Activated CD8-positive, alpha-beta memory T cell treated with anti-CD3 and anti-CD28 coated beads for 48 hours (primary cell): ENCODE measurements at regions not wholly inside any gene's neighbourhood (a gene's known extent, or its start where the extent isn't known, plus 50 kb on each side); places are given as distances from the start of the nearest gene placed in this dataset.
A peak's percentile ranks its signal among the peaks of the same experiment; 100 is the strongest.
"Not testable (repeated sequence)": the region's sequence is repeated elsewhere in the genome, so short reads cannot be mapped to it uniquely, and the experiment has no call there.

ENCODE experiments used
- DNase-seq, 3 experiments: peaks; one replicate each; pipeline ENCODE4 v3.0.0-alpha.2; 2020; ENCODE audit warnings: low read depth in 2 of 3, low spot score in 2 of 3

DNA sequence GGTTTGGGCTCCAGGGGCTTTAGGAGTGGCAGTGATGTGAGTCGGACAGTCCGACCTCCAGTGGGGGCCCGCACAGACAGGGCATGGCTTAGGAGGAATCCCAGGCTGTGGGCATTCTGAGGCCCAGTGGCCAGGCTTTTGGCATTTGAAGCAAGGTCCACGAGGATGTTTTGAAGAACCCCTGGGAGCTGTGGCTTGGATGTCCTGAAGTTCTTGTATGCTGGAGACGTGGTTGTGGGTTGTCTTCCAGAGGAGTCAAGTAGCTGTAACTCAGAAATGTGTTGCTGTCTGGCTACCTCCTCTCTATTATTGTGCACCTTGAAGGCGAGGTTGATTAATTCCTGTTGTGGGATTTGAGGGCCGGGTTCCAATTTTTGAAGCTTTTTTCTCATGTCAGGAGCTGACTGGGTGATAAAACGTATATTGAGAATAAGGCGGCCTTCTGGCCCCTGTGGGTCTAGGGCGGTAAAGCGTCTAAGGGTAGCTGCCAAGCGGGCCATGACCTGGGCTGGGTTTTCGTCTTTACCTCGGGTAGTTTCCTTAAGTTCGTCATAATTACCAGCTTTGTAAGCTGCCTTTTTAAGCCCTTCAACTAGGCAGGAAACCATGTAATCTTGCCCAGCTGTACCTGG lies 67.3 kb upstream of the EZR start:
- not testable (repeated sequence) for DNase-seq

- not testable (repeated sequence) for DNase-seq
These were observed 62.7 kb upstream of the EZR start for GRCh38 chr6:158881884-158882283.

DNA sequence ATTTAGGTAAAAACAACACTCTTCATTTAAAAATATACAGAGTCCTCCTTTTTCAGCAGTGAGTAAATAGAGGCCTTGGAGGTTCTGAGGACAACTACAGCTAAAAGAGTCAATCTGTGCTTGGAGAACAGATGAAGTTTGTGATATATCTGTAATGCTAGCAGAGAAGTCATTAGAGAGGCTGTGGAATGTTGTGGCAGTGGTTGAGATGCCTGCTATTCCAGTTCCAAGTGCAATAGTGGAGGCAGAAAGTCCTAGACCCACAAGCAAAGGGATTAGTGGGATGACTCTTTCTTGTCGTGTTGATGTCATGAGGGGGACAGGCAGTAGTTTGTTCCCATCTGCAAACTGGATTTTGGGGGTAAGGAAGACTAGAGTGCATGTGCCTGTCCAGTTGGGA lies 62.1 kb upstream of the EZR start:
- DNase-seq = not testable (repeated sequence)

- peak in 2 of 3 experiments; percentile 27 to 54 for DNase-seq
These were observed 60.0 kb upstream of the EZR start for GRCh38 chr6:158879180-158879579.

DNA sequence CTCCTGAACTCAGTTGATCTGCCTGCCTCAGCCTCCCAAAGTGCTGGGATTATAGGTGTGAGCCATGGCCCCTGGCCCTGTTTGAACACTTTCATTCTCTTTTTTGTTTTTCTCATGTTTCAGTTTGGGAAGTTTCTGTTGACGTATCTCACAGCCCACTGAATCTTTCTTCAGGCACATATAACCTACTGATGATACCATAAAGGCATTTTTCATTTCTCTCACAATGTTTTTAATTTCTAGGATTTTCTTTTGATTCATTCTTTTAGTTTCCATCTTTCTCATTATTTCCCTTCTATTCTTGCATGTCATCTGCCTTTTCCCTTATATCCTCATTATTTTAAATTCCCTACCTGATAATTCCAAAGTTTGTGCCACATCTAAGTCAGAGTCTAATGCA lies 58.5 kb upstream of the EZR start:
- no peak for DNase-seq

GRCh38 chr6:158876886-158877285 lies 57.7 kb upstream of the EZR start:
- no peak for DNase-seq

DNA sequence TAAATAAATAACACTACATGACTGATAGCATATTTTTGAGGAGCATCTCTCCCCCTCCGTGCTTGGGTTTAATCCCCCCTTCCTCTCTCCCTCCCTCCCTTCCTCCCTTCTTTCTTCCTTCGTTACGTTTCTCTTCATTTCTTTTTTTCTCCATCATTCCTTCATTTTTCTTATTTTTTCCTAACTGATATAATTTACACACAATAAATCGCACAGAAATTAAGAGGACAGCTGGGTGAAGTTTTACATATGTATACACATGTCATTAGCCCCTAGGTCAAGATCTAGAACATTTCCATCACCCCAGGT lies 51.4 kb upstream of the EZR start:
- DNase-seq = no peak

- no peak for DNase-seq
These were observed 50.9 kb upstream of the EZR start for GRCh38 chr6:158869826-158870648.

DNA sequence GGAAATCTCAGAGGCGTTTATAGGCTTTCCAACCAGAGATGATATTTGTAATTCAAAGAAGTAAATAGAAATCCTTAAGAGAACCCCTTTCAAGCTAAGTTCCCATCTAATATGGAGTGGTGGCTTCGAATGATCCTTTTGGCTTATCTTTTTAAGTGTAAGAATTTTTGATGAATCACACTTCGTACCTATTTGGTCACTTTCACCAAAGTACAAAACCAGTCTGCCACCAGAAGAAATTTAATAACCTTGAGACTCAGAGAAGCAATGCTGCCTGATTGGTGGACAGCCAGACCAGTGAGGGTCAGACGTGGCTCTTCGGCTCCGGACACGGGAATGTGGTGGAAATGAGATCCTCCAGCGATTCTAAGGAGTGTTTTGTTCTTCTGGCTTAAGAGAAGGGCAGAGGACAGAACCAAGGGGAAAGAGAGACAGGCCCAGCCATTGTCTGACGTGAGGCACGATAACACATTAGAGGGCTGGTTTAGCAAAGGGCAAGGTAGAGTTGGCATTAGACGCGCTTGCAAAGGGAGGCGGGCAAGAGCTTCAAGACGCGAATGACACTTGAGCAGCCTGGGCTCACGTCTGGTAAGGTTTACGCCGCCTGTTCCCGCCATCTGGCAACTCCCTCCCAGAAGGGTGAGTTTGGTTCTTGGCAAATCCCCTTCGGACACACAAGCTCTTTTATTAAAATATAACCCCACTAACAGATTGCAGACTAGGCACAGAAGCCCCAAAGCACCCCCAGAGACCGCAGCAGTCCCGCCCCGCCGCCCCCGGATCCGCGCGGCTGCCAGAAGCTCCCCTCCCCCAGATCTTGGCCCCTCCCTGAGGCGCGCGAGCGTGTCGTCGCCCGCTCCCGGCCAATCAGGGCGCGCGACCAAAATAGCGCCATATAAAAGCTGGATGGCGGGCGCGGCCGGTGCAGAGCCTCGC lies 50.0 kb upstream of the EZR start:
- DNase-seq = peak; percentile 85 to 96 (median 93)
